GM12801 (cell line): ENCODE measurements at regions not wholly inside any gene's neighbourhood (a gene's known extent, or its start where the extent isn't known, plus 50 kb on each side); places are given as distances from the start of the nearest gene placed in this dataset.

Experiments
- TF ChIP-seq, protein P1 (sequence below): IDR thresholded peaks from one replicate; pipeline ENCODE4 v1.5.1; 2011; ENCODE audit warnings: control low read depth; ENCODE audit not compliant: insufficient read length; ENCODE audit errors: extremely low read depth

DNA sequence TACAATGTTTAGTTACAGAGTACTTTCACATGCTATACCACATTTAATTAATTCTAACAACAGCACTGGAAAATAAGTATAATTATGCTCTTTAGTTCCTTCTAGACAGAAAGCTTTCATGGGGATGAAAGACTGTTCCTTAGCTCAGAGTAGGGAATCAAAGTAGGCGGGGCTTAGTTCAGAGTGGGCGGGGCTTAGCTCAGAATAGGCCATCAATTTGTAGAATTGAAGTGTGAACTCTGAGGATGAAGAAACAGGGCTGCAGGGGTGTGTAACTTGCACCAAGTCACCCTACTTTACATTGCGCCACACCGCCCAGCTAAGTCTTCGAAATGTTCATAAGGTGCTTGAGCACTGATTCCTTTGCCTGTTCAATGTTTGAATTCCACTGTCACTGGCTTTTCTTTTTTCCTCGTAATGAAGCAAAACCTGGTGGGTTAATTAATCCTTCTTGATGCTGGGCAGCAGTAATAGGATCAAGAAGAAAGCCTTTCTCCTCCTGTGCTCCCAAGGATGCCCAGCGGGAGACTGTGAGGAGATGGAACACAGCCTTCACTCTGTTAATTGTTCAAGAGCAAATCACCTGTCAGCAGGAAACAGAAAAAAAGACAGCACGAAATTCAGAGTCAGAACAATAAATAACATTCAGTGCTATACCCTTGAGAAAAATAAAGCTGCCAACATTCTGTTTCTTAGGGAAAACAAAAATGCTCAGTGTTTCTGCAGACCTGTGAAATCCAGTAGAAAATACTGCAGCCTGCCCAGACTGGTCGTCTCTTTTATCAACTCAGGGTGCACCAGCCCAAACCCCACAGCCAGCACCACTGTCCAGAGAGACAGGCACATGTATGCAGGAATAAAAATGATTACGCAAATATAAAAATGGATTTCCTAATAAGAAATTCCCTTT, 66.5 kb upstream of the CAMK1G start:
- TF ChIP-seq, protein P1, sequence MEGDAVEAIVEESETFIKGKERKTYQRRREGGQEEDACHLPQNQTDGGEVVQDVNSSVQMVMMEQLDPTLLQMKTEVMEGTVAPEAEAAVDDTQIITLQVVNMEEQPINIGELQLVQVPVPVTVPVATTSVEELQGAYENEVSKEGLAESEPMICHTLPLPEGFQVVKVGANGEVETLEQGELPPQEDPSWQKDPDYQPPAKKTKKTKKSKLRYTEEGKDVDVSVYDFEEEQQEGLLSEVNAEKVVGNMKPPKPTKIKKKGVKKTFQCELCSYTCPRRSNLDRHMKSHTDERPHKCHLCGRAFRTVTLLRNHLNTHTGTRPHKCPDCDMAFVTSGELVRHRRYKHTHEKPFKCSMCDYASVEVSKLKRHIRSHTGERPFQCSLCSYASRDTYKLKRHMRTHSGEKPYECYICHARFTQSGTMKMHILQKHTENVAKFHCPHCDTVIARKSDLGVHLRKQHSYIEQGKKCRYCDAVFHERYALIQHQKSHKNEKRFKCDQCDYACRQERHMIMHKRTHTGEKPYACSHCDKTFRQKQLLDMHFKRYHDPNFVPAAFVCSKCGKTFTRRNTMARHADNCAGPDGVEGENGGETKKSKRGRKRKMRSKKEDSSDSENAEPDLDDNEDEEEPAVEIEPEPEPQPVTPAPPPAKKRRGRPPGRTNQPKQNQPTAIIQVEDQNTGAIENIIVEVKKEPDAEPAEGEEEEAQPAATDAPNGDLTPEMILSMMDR = no peak

DNA sequence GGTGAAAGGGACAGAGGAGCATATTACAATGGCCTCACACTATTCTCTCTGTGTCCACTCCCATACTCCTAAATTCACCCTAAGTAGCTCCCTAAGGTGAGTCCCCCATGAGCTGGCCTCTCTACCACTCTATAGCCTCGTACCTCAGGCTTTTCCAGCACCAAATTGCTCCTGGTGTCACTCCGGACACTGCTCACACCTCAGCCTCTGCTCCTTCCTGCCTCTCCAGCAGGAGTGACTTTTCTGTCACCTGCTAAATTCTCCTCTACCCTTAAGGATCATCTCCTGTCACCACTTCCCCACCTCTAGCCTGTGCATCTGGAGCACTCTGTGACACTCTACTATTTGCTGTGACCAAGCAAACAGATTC, 65.8 kb upstream of the CAMK1G start:
- TF ChIP-seq, protein P1 = no peak

DNA sequence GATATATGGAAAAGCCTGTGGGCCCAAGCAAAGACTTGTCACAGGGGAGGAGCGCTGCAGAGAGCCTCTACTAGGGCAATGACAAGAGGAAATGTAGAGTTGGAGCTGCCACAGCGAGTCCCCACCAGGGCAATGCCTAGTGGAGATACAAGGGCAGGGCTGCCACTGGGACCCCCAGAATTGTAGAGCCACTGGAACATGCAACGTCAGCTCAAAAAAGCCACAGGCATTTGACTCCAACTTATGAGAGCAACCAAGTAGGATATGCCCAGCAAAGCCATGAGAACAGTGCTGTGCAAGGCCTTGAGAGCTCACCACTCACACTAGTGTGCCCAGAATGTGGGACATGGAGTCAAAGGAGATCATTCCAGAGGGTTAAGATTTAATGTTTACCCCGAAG, 63.7 kb upstream of the CAMK1G start:
- TF ChIP-seq, protein P1 = no peak

DNA sequence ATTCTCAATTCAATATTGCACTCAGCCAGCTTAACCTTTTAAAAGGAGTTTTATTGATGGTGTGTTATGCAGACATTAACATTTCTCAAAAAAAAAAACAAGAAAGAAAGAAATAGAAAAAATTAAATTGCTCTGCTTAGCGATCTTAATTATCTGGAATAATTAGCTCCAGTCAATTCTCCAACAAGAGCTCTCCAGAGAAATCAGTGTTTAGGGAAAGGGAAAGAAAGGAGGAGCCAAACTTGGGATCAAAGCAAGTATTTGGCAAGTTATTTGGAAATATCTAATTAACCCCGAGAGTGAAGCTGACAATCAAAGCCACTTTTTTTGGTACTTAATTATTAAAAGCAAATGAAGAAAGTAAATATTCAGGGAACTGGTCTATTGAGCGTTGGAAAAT, 60.7 kb upstream of the CAMK1G start:
- TF ChIP-seq, protein P1 = no peak

DNA sequence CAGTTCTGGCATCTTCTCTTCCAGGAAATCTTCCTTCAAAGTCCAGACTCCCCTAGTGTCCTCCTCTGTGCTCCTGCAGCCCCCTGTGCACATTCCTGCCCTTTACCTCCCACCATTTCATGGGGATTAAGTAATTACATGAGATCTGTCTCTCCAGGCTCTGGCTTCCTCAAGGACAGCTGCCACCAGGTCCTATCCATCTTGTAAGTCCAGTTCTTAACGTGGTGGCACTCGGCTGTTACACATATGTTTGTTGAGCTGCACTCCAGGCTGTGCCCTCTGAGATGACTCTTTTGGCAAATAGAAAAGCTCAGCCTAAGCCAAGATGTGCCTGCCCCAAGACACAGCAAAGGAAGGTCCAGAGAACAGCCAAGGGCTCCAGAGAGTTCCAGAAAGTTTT, 57.4 kb upstream of the CAMK1G start:
- TF ChIP-seq, protein P1 = no peak

DNA sequence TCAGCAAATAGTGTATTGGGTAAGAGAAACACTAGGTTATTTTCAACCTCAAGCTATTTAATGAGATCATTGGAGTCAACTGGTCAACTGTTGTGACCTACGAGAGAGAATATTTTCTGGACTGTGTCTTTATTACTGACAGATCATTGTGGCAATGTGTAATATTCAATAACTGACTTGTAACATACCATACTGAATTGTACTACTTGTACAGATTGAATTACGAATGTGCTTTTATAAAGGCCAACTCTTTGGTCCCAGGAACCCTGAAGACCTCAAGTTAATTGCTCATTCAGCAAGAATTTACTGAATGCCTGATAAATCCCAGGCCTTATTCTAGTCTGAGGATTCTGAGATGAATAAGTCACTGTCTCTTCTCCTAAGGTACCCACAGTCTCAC, 56.1 kb upstream of the CAMK1G start:
- TF ChIP-seq, protein P1 = no peak

DNA sequence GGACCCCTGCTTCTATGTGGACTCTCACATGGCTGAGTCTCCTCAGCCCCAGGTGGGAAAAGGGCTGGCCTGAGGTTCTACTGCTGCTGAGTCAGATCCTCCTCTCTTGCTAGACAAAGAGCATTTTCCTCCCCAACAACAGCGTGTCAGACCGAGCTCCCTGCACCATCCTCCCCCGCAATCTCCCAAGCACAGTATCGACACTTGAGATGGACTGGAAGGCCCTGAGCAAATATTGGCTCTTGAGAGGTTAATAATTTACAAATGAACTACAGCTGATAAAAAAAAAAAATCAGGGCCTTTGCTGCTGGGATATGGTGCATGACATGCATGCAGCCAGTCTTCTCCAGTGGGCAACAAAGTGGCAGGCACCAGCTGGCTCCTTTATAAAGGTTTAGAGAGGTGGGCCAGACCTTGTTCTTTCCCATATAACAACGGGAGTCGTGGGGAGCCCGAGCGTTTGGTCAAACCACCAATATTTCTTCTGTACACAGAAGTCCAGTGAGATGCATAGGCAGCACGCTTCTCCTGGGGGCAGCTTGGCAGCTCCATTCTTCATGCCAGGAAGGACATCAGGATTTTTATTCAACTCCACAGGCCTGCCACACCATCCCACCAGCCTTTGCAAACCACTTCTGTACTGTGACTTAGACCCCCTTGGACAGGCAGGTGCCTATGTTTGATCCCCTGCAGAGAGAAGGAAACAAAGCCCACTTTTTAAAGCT, 55.4 kb upstream of the CAMK1G start:
- TF ChIP-seq, protein P1 = no peak
